HG03558 (cell line): ENCODE measurements at regions not wholly inside any gene's neighbourhood (a gene's known extent, or its start where the extent isn't known, plus 50 kb on each side); places are given as distances from the start of the nearest gene placed in this dataset.
"Not testable (repeated sequence)": the region's sequence is repeated elsewhere in the genome, so short reads cannot be mapped to it uniquely, and the experiment has no call there.

ENCODE experiments used
- ATAC-seq: cut with Tn5 transposase; IDR thresholded peaks from one replicate; pipeline ENCODE4 v1.9.1; 2021; ENCODE audit warnings: moderate number of reproducible peaks; ENCODE audit not compliant: unreplicated experiment; ENCODE audit errors: extremely low read depth

DNA sequence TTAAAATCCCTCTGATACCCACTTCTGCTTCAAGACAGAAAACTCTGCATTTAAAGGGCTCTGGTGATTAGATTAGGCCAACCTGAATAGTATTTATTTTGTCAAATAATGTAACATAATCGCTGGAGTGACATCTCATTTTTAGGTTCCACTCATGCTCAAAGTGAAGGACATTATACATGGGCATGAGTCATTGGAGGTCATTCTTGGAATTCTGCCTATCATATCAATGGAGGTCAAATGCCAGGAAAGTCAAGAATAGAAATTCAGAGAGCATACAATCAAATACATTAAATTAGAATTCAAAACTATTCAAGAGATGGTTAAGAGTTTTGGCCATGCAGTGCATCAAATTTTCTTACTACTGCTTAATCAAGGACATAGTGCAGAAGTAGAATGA is 50.8 kb upstream of the PRSS1 start:
- no peak for ATAC-seq

DNA sequence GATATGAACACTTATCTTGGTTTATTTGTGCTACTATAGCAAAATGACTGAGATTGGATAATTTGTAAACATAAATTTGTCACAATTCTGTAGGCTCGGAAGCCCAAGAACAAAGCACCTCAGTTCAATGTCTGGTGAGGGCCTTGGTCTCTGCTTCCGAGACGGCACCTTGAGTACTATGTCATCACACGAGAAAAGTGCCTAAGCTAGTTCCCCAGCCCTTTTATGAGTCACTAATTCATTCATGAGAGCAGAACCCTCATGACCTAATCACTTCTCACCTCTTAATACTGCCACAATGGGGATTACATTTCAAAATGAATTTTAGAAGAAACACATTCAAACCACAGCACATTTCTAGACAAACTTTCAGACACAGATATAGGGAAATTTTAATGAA is 52.0 kb upstream of the PRSS1 start:
- no peak for ATAC-seq

DNA sequence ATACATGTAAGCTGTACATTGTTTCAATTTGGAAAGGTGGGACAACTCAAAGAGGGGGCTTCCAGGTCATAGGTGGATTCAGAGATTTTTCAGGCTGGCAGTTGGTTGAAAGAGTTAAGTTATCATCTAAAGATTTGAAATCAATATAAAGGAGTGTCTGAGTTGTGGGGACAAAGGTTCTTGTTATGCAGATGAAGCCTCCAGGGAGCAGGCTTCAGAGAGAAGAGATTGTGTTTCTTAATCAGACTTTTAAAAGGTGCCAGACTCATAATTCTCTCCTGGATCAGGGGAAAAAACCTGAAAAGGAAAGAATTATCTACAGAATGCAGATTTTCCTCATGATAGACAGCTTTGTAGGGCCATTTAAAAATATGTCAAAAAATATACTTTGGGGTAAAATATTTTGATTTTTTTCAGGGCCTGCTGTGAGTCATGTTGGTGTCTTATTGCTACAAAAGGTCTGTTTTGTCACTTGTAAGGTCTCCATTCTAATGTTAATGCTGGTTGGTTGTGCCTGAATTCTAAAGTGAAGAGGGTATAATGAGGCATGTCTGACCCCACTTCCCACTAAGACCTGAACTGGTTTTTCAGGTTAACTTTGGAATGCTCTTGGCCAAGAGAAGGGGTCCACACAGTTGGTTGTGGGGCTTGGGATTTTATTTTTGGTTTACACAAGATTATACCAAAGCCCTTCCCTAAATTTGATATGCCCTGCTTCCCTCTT is 52.7 kb upstream of the PRSS1 start:
- no peak for ATAC-seq

DNA sequence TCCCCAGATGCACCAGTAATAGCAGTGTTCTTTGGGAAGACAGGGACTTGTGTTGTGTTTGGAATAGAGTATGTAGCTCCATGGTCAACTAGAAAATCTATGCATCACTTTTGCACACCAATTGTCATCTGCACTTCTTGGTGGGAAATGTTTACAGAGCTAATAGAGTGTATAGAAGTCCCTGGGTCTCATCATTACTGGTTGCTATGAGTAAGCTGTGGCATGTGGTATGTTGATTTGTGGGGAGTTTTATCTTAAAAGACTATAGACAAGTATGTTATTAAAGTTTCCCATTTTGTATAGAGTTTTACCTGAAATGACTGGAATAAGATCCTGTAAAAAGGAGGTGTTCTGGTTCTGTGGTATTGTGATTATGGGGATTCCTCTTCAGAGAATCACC is 55.4 kb upstream of the PRSS1 start:
- no peak for ATAC-seq

DNA sequence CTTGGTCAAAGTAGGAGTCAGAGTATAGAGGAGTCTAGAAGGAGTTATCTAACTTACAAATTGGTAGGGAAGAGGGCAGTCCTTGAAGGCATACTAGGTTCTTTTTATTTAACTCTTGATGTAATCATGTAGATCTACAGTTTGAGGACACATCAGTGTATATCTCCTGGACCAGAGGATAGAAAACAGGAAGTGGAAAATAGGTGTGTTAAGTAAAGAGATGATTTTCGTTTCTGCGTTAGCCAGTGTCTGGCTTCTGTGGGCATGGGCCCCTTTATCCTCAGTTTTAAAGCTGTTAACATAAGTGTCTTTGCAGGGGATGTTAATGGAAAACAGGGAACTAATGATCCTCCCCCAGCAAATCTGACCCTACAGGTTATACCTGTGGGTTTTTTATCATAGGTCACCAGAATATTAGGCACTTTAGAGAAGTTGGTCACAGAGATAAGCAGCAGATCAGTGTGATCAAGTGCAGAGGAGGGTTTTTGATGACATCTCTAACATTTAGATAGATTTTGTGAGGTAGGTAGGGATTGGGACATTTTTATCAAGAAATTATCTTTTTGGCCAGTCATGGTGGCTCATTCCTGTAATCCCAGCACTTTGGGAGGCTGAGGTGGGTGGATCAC is 58.6 kb upstream of the PRSS1 start:
- no peak for ATAC-seq

DNA sequence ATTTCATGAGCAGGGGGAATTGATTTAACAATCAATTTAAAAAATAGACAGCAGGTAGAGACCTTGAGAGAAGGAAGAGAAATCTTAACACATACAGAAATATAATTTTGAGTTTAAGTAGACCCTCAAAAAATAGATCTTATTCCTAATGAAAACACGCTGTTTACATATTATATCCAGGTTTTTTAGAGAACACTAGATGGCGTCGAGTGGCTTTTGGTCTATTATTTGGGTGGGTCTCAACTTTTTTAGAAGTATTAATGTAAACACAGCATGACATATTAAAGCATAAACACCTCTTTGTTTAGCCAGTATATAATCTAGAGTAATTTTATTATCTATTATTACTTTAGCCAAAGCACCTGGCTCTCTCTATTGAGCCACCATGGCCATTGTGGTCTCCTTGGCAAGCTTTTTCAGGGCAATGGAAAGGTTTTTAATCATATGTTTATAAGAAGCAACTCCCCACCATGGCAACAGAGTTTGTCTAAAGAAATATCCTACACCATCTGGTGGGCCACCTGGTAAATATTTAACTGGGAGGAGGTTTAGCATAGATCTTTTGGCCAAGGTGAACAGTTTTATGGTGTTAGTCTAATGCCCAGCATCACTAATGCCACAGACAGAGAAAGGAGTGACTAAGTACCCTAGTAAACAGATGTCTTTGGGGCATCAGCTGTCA is 59.7 kb upstream of the PRSS1 start:
- ATAC-seq = no peak

DNA sequence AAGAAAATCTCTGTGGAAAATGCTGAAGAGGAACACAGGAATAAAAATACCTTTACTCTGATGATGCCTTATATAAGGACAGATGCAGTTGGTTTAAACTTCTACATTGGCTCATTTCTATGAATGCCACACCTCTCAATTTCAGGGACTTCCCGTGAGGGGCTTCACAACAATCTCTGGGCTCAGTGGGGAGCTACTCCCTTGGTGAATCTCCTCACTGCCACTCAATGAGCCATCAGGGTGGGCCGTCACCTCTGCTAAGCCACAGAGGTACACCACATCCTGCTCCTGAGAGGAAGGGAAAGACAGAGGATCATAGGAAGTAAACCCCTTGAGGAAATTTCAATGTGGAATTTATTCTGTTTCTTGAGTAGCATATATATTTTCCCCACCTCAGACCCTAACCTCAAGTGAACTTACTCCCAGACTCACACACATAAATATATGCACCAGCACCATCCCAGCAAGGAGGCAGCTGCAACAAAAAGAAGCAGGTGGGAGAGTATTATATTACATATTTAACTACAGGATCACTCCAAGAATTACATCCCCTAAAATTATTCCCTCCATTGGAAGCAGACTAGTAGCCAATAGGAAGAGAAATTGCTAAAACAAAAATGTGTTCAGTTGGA is 63.3 kb upstream of the PRSS1 start:
- no peak for ATAC-seq

DNA sequence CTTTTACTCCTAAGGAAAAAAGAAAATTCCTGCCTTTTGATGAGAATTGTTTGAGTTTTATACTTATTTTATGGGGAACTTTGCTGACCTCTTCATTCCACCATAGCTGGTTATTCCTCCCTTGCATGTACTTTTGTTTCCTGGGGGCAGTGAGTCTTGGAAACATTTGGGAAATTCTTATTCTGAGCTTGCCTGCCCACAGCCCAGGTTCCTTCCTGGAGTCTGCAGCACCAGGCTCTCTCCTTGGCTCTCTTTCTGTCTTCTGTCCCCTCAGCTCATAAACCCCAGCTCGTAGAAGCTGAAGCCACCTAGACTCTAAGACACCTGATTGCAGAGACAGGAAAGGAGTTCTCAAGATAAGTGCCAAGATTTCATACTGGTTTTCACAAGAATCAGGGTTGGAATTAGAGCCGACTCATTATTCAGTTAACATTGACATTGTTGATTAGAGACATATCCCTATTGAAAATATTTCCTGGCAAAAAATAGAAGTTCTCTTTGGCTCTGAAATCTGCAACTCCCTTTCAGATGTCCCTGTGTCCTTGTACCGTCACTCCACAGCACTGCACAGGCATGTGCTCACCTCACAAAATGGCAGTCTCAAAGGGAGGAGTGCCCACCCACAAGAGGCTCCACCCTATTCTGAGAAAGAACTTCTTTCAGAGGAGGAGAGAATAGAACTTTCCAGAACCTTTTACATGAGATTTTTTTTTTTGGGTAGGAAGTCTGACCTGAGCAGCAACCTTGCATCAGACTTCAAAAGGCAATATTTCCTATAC is 67.8 kb upstream of the PRSS1 start:
- no peak for ATAC-seq

DNA sequence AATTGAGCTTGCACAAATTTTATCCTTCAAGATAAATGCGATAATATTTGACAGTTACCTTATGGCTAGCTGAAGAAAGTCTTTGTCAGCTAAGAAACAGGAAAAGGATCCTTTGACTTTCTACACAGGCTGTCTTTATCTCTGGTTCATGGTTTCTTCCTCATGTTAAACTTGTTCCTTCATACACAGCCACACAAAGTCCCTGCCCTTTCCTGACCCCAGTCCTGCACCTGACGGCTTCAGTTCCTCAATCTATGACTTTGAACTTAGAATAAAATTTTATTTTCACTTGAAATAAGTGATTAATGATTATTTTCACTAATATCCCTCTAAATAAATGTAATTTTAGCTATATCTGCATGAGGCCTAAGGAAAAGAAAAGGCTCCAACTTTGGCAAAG is 77.8 kb upstream of the PRSS1 start:
- no peak for ATAC-seq

DNA sequence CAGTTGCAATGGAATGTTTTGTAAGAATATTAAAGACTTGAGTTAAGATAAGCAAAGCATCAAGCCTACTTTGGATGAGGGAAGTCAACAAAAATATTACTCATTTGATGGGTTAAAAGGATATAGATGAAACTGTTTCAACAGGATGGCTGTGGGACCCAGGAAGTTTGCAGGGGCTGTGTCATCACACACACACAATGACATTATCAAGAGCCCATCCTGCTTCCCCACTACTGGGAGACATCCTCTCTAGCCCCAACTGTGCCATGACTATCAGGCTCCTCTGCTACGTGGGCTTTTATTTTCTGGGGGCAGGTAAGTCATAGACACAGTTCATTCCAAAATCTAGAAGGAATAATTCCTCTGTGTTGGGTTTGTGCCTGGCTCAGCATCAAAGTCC is 78.8 kb upstream of the PRSS1 start:
- no peak for ATAC-seq

DNA sequence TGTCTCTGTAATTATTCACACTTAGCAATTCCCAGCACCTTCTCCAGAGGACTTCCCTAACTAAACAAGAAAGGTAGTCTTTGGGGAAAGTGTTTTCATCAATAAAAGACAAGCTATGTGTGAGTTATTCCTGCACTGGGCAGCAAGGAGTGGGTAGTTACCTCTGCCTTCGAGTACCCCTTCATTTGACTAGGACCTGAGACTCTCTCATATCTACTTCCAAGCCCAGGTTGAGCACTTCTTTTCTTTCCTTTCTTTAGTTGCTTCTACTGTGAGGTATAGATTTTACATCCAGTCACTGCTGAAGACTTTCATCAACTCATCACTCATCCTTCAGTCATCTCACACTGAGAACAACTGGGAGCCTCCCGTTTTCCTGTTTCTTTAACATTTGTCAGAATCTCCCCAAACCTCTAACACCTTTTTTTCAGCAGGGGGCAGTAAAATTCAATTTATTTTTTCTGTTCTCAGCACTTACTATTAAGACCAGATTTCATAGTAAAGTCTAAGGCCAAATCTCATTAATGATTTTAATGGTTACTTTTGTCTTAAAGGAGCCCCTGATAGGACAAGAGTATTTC is 80.1 kb upstream of the PRSS1 start:
- ATAC-seq = no peak

DNA sequence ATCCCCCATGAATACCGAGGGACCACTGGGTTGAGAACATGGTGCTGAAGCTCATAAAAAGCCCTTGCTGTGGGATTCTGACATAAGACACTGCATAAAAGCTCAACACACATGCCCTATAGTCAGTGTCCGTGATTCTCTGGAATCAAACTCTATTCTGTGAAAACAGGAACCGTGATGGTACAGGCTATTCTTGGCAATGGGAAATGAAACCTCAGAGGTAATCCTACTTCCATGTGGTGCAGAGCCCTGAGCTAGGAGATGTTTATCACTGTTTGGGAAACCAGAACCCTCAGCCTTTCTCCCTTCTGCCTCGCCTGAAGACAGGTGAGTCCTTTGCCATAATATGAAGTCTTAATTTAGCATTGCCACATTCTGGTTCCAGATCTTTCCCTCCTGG is 80.8 kb upstream of the PRSS1 start:
- ATAC-seq = no peak

DNA sequence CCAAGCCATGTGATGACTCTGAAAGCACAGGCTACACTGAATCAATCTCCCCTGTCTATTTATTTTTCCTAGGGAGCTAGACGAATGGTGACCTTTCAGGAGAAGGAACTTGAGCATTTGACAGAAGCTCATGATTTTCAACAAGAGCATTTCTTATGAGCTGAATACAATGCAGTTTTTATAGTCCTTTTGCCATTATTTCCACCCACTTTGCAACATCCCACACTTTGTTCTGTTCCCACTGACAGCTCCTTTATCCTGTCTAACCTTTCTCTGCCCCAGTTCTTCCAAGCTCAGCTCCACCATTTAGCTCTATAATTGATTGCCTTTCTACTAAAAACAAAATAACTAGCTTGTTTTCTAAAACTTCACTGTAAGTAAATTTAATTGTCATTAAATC is 91.9 kb upstream of the PRSS1 start:
- ATAC-seq = no peak

DNA sequence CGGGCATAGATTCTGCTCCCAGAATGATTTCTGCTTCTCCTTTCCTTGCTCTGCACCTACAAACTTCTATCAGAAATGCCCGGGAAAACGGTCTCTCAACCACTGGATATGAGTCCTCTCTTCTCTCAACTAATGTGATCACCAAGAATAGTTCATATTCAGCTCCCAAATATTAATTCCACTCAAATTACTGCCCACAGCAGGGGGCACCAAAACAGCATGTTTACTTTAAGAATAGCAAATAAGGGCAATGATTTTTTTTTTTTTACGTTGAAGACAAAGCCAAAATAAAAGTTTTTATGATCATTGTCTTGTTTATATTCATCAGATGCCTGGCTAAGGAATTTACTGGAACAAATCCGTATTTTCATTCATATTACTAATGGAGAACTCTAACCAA is 94.9 kb upstream of the PRSS1 start:
- no peak for ATAC-seq

DNA sequence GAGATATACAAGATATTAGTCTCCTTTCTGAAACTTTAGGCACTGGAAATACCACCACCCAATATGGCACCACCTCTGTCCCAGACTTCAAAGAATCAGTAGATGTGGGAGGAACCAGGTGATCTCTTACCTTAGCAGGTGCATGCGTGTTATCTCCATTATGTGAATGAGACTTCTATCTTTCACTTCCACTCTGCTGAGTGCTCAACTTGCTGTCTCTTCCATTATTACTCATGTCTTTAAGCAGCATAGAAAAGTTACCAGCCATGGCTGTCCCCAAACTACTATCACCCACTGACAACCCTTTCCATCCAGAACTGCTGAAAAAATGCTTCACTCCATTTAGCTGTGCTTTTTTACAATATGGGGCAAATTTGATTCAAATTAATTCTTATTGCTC is 101.5 kb upstream of the PRSS1 start:
- no peak for ATAC-seq

DNA sequence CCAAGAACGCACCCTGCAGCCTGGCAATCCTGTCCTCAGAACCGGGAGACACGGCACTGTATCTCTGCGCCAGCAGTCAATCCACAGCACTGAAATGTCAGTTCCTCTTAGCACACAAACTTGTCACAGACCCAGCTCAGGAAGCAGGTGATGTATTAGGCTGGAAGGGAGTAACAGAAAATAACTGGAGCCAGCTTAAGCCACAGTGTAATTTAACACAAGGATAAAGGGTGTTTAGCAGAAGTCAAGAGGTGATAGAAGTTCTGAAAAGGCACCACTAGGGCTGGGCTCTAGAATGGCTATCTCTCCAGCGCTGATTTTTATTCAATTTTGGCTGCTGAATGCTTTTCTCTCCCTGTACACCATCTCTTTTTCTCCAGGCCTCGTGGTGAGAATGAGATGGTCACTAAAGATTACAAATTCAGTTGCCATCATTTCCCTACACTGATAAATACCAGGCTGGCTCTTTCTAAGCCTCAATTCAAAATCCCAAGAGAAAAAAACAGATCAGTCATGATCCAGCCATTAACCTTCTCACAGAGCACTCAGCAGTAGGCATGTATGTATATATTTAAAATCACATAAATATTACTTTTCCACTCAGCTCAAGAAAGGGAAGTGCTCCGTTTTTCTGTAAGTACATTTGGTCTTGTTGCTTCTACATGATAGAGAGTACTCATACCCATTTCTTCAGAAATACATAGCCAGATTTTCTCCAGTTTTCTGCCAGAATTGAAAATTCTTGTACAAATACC is 102.7 kb upstream of the PRSS1 start:
- ATAC-seq = no peak

DNA sequence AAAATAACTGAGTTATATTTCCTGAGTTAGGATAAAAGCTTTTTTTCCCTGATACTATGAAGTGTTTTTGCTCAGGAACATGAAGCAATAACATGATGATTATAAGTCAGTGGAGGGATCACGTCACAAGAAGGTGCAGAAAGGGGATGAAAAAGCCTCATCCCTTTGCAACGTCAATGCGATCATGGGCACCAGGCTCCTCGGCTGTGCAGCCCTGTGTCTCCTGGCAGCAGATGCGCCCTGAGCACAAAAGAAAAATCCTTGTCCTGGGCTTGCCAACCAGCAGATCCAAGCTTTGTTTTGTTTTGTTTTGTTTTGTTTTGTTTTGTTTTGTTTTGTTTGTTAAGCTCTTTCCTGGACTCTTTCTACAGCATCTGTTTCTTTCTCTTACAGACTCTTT is 103.5 kb upstream of the PRSS1 start:
- ATAC-seq = no peak

DNA sequence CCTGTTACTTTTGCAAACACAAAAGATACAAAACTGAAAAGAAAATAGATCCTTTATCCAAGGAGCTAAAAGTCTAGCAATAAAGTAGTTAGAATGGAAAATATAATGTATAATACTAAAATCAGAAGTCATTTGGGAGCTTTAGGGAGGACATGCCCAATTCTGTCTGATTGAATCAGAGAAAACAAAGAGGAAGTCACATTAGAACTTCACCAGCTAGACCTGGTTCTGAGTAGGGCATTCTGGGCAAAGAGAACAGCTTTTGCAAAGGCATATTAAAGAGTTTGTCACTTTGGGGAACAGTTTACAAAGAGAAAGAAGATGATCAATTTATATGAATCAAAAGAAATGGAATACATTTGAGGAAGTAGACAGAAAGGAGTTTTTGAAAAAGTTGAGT is 107.0 kb upstream of the PRSS1 start:
- ATAC-seq = no peak

DNA sequence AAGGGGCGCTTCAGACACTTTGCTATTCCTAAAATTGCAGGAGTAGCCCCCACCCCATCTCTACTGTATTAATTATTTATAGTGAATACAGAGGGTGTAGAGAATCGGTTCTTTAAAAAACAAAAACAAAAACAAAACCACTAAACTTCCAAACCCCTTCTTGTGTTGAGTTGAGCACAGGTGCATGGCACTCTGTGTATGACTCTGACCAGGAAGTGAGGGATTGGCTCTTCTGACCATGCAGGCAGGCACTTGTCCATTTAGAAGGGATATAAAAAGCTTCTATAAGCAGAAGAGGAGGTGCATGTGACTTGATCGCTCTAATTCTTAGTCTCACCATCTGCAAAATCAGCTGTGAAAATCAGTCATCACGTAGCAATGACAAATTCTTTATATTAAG is 108.0 kb upstream of the PRSS1 start:
- not testable (repeated sequence) for ATAC-seq

DNA sequence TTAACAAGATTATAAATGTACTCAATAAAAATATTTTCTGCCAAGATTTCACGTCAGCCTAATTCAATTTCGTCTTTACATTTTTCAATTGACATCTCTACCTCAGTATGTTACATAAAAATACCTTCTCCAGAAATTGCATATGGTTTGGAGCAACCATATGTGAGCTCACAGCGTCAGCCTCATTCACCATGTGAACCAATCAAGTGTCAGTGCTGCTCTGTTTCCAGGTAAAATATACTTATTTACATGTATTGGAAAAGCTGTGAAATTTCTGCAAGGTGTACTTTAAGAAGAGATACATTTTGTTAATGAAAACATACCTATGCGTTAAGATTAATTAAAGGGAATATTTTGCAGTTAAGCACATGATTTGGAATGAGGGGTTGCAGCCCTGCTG is 110.7 kb upstream of the PRSS1 start:
- no peak for ATAC-seq
